ENCODE measurements at regions not wholly inside any gene's neighbourhood (a gene's known extent, or its start where the extent isn't known, plus 50 kb on each side); places are given as distances from the start of the nearest gene placed in this dataset.
A peak's percentile ranks its signal among the peaks of the same experiment; 100 is the strongest.

GRCh38 chr14:65881642-65882041, 469.1 kb downstream of the FUT8 start:
- Mint-ChIP-seq H3K4me3 (no peak overlapping the region), H3K36me3 (ENCODE audit: low read depth) (peaks cover 33% of the 10 kb centered on the region), H3K9me3 (peaks cover 21% of the 10 kb centered on the region), H3K27ac (no peak overlapping the region), H3K4me1 (peaks cover 5% of the 10 kb centered on the region), H3K27me3 (no peaks in the 10 kb centered on the region)
- POLR2A ChIA-PET, result interaction anchor here (1.7 to 4.9 kb wide), 2 partner anchors 17 to 45 kb away, joined by 5 to 46 read pairs; no protein-coding TSS in a partner anchor
- DNase-seq, result no peak
- CTCF ChIA-PET, result no interaction called here

- DNase-seq, result no peak
- H3K27me3 Mint-ChIP-seq, result no peaks in the 10 kb centered on the region
- no peak overlapping the region for H3K4me3 Mint-ChIP-seq
- POLR2A ChIA-PET, result interaction anchor here (1.3 to 1.7 kb wide), 2 partner anchors 9 to 42 kb away, joined by 4 to 5 read pairs; no protein-coding TSS in a partner anchor
- peaks cover 6% of the 10 kb centered on the region for H3K4me1 Mint-ChIP-seq
- H3K36me3 Mint-ChIP-seq (ENCODE audit: low read depth), result peaks cover 12% of the 10 kb centered on the region
- H3K27ac Mint-ChIP-seq, result no peak overlapping the region
- H3K9me3 Mint-ChIP-seq, result peaks cover 9% of the 10 kb centered on the region
- CTCF ChIA-PET, result no interaction called here
These were observed 476.1 kb downstream of the FUT8 start for GRCh38 chr14:65888677-65889076.

- no peaks in the 10 kb centered on the region for H3K27me3 Mint-ChIP-seq
- peaks cover 33% of the 10 kb centered on the region for H3K36me3 Mint-ChIP-seq (ENCODE audit: low read depth)
- no peak overlapping the region for H3K4me3 Mint-ChIP-seq
- H3K4me1 Mint-ChIP-seq, result peaks cover 8% of the 10 kb centered on the region
- DNase-seq, result no peak
- ChIA-PET CTCF (interaction anchor here (0.7 kb wide), 1 partner anchor 68 kb away, joined by 3 read pairs; no protein-coding TSS in a partner anchor), POLR2A (interaction anchor here (0.8 to 1.7 kb wide), 2 partner anchors 13 to 35 kb away, joined by 3 to 5 read pairs; no protein-coding TSS in a partner anchor)
- no peak overlapping the region for H3K27ac Mint-ChIP-seq
- H3K9me3 Mint-ChIP-seq, result peaks cover 23% of the 10 kb centered on the region
These were observed 479.8 kb downstream of the FUT8 start for GRCh38 chr14:65892315-65892714.

GRCh38 chr14:65900164-65900563, 487.6 kb downstream of the FUT8 start:
- ChIA-PET CTCF (interaction anchor here (1.3 kb wide), 1 partner anchor 76 kb away, joined by 4 read pairs; no protein-coding TSS in a partner anchor), POLR2A (no interaction called here)
- Mint-ChIP-seq H3K27ac (no peak overlapping the region), H3K4me3 (no peak overlapping the region), H3K9me3 (peaks cover 43% of the 10 kb centered on the region), H3K27me3 (peaks cover 3% of the 10 kb centered on the region), H3K4me1 (peaks cover 18% of the 10 kb centered on the region), H3K36me3 (ENCODE audit: low read depth) (peaks cover 47% of the 10 kb centered on the region)
- DNase-seq, result no peak

- H3K36me3 Mint-ChIP-seq (ENCODE audit: low read depth), result peaks cover 41% of the 10 kb centered on the region
- peaks cover 43% of the 10 kb centered on the region for H3K9me3 Mint-ChIP-seq
- DNase-seq, result no peak
- H3K27me3 Mint-ChIP-seq, result peaks cover 3% of the 10 kb centered on the region
- H3K4me3 Mint-ChIP-seq, result no peak overlapping the region
- peaks cover 20% of the 10 kb centered on the region for H3K4me1 Mint-ChIP-seq
- POLR2A ChIA-PET, result interaction anchor here (1.1 kb wide), 1 partner anchor 55 kb away, joined by 3 read pairs; no protein-coding TSS in a partner anchor
- no peak overlapping the region for H3K27ac Mint-ChIP-seq
- CTCF ChIA-PET, result no interaction called here
These were observed 489.1 kb downstream of the FUT8 start for GRCh38 chr14:65901595-65901994.

- DNase-seq, result no peak
- Mint-ChIP-seq H3K36me3 (ENCODE audit: low read depth) (peaks cover 26% of the 10 kb centered on the region), H3K4me1 (peaks cover 18% of the 10 kb centered on the region), H3K9me3 (peaks cover 30% of the 10 kb centered on the region), H3K27me3 (no peaks in the 10 kb centered on the region), H3K4me3 (no peak overlapping the region), H3K27ac (no peak overlapping the region)
- ChIA-PET CTCF (interaction anchor here (1.0 to 1.2 kb wide), 3 partner anchors 22 to 80 kb away, joined by 3 to 6 read pairs (median 4); no protein-coding TSS in a partner anchor), POLR2A (interaction anchor here (0.7 to 1.4 kb wide), 2 partner anchors 8 to 23 kb away, joined by 4 read pairs; no protein-coding TSS in a partner anchor)
These were observed 492.5 kb downstream of the FUT8 start for GRCh38 chr14:65904988-65905387.

GRCh38 chr14:65906344-65906743, 493.8 kb downstream of the FUT8 start:
- Mint-ChIP-seq H3K36me3 (ENCODE audit: low read depth) (peaks cover 14% of the 10 kb centered on the region), H3K27ac (no peak overlapping the region), H3K27me3 (no peaks in the 10 kb centered on the region), H3K9me3 (peaks cover 18% of the 10 kb centered on the region), H3K4me3 (no peak overlapping the region), H3K4me1 (peaks cover 20% of the 10 kb centered on the region)
- CTCF ChIA-PET, result no interaction called here
- DNase-seq, result no peak
- POLR2A ChIA-PET, result no interaction called here

GRCh38 chr14:65906948-65907347, 494.4 kb downstream of the FUT8 start:
- ChIA-PET POLR2A (no interaction called here), CTCF (interaction anchor here (1.3 to 1.7 kb wide), 2 partner anchors 28 to 82 kb away, joined by 4 read pairs; no protein-coding TSS in a partner anchor)
- Mint-ChIP-seq H3K9me3 (peaks cover 13% of the 10 kb centered on the region), H3K4me3 (no peak overlapping the region), H3K4me1 (peaks cover 20% of the 10 kb centered on the region), H3K27ac (no peak overlapping the region), H3K36me3 (ENCODE audit: low read depth) (peaks cover 8% of the 10 kb centered on the region), H3K27me3 (no peaks in the 10 kb centered on the region)
- DNase-seq, result no peak

GRCh38 chr14:65910108-65910786, 497.7 kb downstream of the FUT8 start:
- Mint-ChIP-seq H3K9me3 (peaks cover 7% of the 10 kb centered on the region), H3K4me3 (no peak overlapping the region)
- CTCF ChIA-PET, result no interaction called here

GRCh38 chr14:65915125-65915524, 502.6 kb downstream of the FUT8 start:
- CTCF ChIA-PET, result interaction anchor here (0.9 kb wide), 1 partner anchor 13 kb away, joined by 3 read pairs; no protein-coding TSS in a partner anchor
- Mint-ChIP-seq H3K4me3 (no peak overlapping the region), H3K27ac (peak overlapping the region; percentile 16), H3K36me3 (ENCODE audit: low read depth) (peaks cover 38% of the 10 kb centered on the region), H3K9me3 (peaks cover 10% of the 10 kb centered on the region), H3K4me1 (peaks cover 34% of the 10 kb centered on the region), H3K27me3 (no peaks in the 10 kb centered on the region)
- POLR2A ChIA-PET, result interaction anchor here (1.0 to 6.4 kb wide), 4 partner anchors 12 to 68 kb away, joined by 4 to 39 read pairs (median 5); no protein-coding TSS in a partner anchor
- DNase-seq, result no peak

More at GRCh38 chr14:65910108-65910786, 497.7 kb downstream of the FUT8 start:
- H3K27me3 Mint-ChIP-seq, result no peaks in the 10 kb centered on the region
- peaks cover 22% of the 10 kb centered on the region for H3K36me3 Mint-ChIP-seq (ENCODE audit: low read depth)
- H3K27ac Mint-ChIP-seq, result no peak overlapping the region
- no peak for DNase-seq
- POLR2A ChIA-PET, result no interaction called here
- H3K4me1 Mint-ChIP-seq, result peaks cover 28% of the 10 kb centered on the region

- Mint-ChIP-seq H3K4me1 (peaks cover 32% of the 10 kb centered on the region), H3K4me3 (no peak overlapping the region), H3K9me3 (peaks cover 10% of the 10 kb centered on the region), H3K27ac (no peak overlapping the region), H3K36me3 (ENCODE audit: low read depth) (peaks cover 38% of the 10 kb centered on the region), H3K27me3 (no peaks in the 10 kb centered on the region)
- ChIA-PET CTCF (no interaction called here), POLR2A (interaction anchor here (6.4 kb wide), 1 partner anchor 11 kb away, joined by 39 read pairs; no protein-coding TSS in a partner anchor)
- no peak for DNase-seq
These were observed 503.5 kb downstream of the FUT8 start for GRCh38 chr14:65916055-65916454.

- DNase-seq, result no peak
- Mint-ChIP-seq H3K27ac (no peak overlapping the region), H3K36me3 (ENCODE audit: low read depth) (peaks cover 36% of the 10 kb centered on the region), H3K27me3 (peaks cover 2% of the 10 kb centered on the region), H3K4me3 (no peak overlapping the region), H3K4me1 (peaks cover 37% of the 10 kb centered on the region), H3K9me3 (peaks cover 16% of the 10 kb centered on the region)
- ChIA-PET CTCF (interaction anchor here (1.7 kb wide), 1 partner anchor 38 kb away, joined by 4 read pairs; no protein-coding TSS in a partner anchor), POLR2A (no interaction called here)
These were observed 508.5 kb downstream of the FUT8 start for GRCh38 chr14:65920996-65921395.

- peaks cover 12% of the 10 kb centered on the region for H3K9me3 Mint-ChIP-seq
- H3K4me1 Mint-ChIP-seq, result peaks cover 39% of the 10 kb centered on the region
- H3K27me3 Mint-ChIP-seq, result peaks cover 2% of the 10 kb centered on the region
- CTCF ChIA-PET, result no interaction called here
- POLR2A ChIA-PET, result no interaction called here
- DNase-seq, result no peak
- no peak overlapping the region for H3K4me3 Mint-ChIP-seq
- peaks cover 35% of the 10 kb centered on the region for H3K36me3 Mint-ChIP-seq (ENCODE audit: low read depth)
- H3K27ac Mint-ChIP-seq, result no peak overlapping the region
These were observed 509.6 kb downstream of the FUT8 start for GRCh38 chr14:65922142-65922541.

Measured in activated CD4-positive, alpha-beta memory T cell treated with anti-CD3 and anti-CD28 coated beads, Interleukin-2, amount 10 ng/mL, durations not matched to agents 7 days and 5 days (primary cell).